Erythroblast (primary cell): ENCODE measurements at regions not wholly inside any gene's neighbourhood (a gene's known extent, or its start where the extent isn't known, plus 50 kb on each side); places are given as distances from the start of the nearest gene placed in this dataset.
"Not testable (repeated sequence)": the region's sequence is repeated elsewhere in the genome, so short reads cannot be mapped to it uniquely, and the experiment has no call there.

Experiments used
- DNase-seq, 2 experiments: peaks; one replicate each; lab custom pipeline; 2025; lab: John Stamatoyannopoulos, UW
- GATA1 ChIP-seq: IDR thresholded peaks from 2 replicates; pipeline ENCODE4 v1.6.1; 2011; ENCODE audit warnings: low read depth, mild to moderate bottlenecking, control low read depth, low read length, moderate library complexity
- POLR2A ChIP-seq: IDR thresholded peaks from 2 replicates; pipeline ENCODE4 v1.6.1; 2011; ENCODE audit warnings: mild to moderate bottlenecking, low read length

- no peak for TF ChIP-seq GATA1
- TF ChIP-seq POLR2A: no peak
- no peak for DNase-seq
Observed at GRCh38 chr7:13126347-13126746, 438.9 kb downstream of the ARL4A start.

GRCh38 chr7:13130321-13130720, 442.9 kb downstream of the ARL4A start:
- TF ChIP-seq GATA1: no peak
- TF ChIP-seq POLR2A: no peak
- no peak for DNase-seq

- DNase-seq: not testable (repeated sequence)
Observed at GRCh38 chr7:13130906-13131305, 443.5 kb downstream of the ARL4A start.

GRCh38 chr7:13132314-13132713, 444.9 kb downstream of the ARL4A start:
- DNase-seq: peak; percentile 2 to 62
- TF ChIP-seq GATA1: no peak
- no peak for TF ChIP-seq POLR2A

GRCh38 chr7:13136345-13136744, 448.9 kb downstream of the ARL4A start:
- DNase-seq: not testable (repeated sequence)

GRCh38 chr7:13139436-13139835, 452.0 kb downstream of the ARL4A start:
- no peak for TF ChIP-seq GATA1
- no peak for DNase-seq

GRCh38 chr7:13144673-13145072, 457.2 kb downstream of the ARL4A start:
- no peak for DNase-seq
- no peak for TF ChIP-seq POLR2A
- no peak for TF ChIP-seq GATA1

- no peak for DNase-seq
- no peak for TF ChIP-seq POLR2A
- no peak for TF ChIP-seq GATA1
Observed at GRCh38 chr7:13148548-13148947, 461.1 kb downstream of the ARL4A start.

- no peak for TF ChIP-seq GATA1
- TF ChIP-seq POLR2A: no peak
- DNase-seq: no peak
Observed at GRCh38 chr7:13151978-13152377, 464.5 kb downstream of the ARL4A start.

- no peak for DNase-seq
- no peak for TF ChIP-seq GATA1
- TF ChIP-seq POLR2A: no peak
Observed at GRCh38 chr7:13152755-13153154, 465.3 kb downstream of the ARL4A start.

GRCh38 chr7:13153266-13153665, 465.8 kb downstream of the ARL4A start:
- TF ChIP-seq GATA1 (no peak), POLR2A (no peak)
- DNase-seq: no peak

- DNase-seq: no peak
- TF ChIP-seq GATA1 (no peak), POLR2A (no peak)
Observed at GRCh38 chr7:13153742-13154141, 466.3 kb downstream of the ARL4A start.

- TF ChIP-seq GATA1 (no peak), POLR2A (no peak)
- DNase-seq: peak; percentile 4 to 28
Observed at GRCh38 chr7:13155188-13155587, 467.8 kb downstream of the ARL4A start.

- TF ChIP-seq GATA1: no peak
- TF ChIP-seq POLR2A: no peak
- DNase-seq: no peak
Observed at GRCh38 chr7:13159003-13159402, 471.6 kb downstream of the ARL4A start.

GRCh38 chr7:13159467-13160184, 472.2 kb downstream of the ARL4A start:
- TF ChIP-seq POLR2A: no peak
- no peak for TF ChIP-seq GATA1
- no peak for DNase-seq
